ENCODE measurements at regions not wholly inside any gene's neighbourhood (a gene's known extent, or its start where the extent isn't known, plus 50 kb on each side); places are given as distances from the start of the nearest gene placed in this dataset.
A peak's percentile ranks its signal among the peaks of the same experiment; 100 is the strongest.
"Not testable (repeated sequence)": the region's sequence is repeated elsewhere in the genome, so short reads cannot be mapped to it uniquely, and the experiment has no call there.

DNA sequence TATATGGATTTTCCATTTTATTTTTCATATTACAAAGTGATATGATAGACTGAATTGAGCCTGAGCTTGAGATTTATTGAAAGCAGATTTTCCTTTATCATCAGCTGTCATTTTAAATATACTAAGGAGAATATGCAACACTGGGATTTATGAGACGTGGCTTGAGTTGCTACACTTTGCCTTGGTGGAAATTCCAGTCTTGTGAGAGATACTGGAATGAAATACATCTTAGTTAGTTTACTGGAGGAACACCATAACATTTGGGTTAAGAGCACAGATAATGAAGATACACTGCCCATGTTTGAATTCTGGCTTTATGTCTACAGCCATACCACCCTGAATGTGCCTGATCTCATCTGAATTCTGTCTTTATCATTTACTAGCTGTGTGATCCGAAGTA lies 86.5 kb upstream of the IFNGR1 start:
- no peak for DNase-seq

GRCh38 chr6:137304020-137304780 lies 85.0 kb upstream of the IFNGR1 start:
- no peak for DNase-seq

- DNase-seq: no peak
Observed at GRCh38 chr6:137303441-137303840, 84.3 kb upstream of the IFNGR1 start.

DNA sequence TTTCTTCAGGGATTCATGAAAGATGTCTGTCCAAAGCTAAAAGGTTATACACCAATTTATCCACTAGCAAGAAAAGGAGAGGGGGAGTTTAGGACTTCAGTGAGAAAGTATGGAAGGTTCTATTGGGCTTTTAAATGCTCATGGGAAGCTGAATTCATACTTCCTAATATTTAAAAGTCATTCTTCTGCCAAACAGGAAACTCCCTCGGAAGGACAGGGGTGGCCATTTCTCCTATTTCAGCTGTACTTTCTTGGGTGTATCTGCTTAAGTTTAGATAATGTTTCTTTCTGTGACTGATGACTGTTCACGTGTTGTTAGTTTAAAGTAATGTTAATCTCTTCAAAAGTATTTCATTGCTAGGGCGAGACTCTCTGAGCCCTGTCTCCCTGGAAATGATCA lies 80.5 kb upstream of the IFNGR1 start:
- no peak for DNase-seq

DNA sequence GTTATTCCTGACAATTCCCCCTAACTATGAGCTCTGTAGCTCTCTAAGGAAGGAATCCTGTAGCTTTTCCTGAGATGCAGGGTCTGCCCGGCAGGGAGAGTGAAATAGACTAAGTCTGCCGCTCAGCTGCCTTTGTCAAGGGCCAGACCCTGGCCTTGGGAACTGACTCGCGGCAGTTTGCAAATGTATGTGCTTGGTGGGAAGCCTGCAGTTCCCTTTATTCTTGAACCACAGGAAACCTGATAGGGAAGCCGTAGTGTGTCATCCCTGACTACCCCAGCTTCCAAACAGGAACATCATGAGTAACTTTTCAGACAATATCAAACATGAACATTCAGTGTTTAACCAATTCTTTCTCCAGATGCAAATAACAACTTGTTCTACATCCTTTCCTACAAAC lies 78.7 kb upstream of the IFNGR1 start:
- DNase-seq: no peak

DNA sequence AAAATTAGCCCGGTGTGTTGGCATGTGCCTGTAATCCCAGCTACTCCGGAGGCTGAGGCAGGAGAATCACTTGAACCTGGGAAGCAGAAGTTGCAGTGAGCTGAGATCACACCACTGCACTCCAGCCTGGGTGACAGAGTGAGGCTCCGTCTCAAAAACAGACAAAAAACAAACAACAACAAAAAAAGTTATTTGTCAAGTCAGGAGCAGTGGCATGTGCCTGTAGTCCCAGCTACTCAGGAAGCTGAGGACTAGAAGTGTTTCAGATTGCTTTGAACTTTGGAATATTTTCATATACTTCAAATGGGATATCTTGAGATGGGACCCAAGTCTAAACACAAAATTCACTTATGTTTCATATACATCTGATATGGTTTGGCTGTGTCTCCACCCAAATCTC lies 73.1 kb upstream of the IFNGR1 start:
- not testable (repeated sequence) for DNase-seq

DNA sequence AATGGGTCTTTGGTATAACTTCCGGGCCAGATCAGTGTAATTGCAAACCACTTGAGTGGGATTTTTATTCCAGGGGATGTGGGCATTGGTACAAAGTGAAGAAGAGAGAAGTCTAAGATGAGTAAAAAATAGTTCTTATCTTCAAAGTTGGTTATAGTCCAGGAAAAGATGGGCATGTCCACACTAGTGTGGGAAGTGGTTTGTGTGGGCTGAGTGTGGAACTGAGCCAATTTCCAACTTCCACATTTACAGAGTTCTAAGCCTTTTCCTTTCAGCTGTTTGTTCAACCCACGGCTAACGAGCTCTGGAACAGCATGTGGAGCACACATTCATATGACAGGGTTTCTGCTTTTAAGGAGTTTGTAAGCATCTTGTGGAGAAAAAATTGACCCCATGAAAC lies 72.3 kb upstream of the IFNGR1 start:
- no peak for DNase-seq

GRCh38 chr6:137290601-137291261 lies 71.5 kb upstream of the IFNGR1 start:
- DNase-seq: no peak

- DNase-seq: no peak
Observed at GRCh38 chr6:137286916-137287315, 67.7 kb upstream of the IFNGR1 start.

- no peak for DNase-seq
Observed at GRCh38 chr6:137286368-137286767, 67.2 kb upstream of the IFNGR1 start.

DNA sequence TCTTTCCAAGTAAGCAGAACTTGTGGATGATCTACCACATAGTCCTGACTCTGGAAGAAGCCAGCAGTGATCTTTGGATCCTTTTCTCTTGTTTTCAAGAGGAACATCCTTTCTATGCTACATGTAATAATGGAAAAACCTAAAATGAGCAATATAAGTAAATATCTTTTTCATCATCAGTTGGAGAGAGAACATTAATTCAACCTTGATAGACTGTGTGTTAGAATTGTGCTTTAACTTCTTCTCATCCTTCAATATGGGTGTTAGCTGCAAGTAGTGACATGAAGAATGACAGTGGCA lies 65.6 kb upstream of the IFNGR1 start:
- DNase-seq: no peak

DNA sequence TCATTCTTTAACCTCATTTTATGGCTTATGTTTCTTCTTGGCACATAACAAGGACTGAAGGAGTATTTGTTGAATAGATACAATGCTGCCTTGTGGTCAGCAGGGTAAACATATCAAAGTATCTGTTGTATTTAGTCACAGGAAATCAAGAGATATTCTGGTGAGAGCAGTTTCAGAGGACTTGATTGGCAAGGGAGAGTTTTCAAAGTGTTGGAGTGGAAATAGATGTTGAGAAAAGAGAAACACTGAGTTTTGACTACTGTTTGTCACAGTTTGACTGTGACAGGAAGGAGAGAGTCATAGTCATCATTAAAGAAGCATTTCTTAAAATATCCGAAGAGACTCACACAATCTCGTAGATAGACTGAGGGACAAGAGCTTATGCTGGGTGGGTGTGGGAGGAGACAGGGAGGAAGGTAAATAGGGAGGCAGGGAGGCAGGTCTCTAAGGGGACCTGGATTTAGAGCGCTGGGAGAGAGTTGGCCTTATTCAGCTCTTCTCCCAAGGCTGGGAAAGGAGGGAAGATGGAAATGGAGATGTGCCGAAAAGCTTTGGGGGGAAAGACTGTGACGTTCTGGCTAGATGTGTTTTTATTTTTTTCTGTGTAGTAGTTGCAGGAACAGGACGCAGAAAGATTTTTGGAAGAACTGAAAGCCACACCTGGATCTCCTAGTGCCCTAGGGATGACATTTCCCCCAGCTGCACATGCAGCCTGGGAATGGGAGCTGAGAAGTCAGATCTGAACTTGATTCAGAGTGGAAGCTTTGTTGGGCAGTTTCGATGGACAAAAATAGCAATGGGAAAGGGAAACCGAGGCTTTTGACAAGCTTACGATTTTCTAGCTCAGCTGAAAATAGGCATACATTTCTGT lies 65.0 kb upstream of the IFNGR1 start:
- no peak for DNase-seq

DNA sequence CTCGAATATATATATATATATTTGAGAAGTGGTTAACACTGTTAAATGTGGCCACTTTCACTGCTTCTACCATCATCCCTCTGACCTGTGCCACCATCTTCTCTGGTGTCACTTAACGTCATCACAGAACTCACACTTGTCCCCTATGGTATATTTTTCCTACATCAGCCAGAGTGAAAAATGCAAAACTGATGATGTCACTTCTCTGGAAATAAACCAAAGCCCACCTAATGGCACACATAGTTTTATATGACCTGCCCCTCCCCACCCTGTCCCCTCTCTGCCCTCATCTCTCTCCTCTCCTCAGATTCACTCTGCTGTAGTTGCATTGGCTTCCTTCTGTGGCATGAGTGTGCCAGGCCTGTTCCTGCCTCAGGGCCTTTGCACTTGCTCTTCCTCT lies 63.9 kb upstream of the IFNGR1 start:
- DNase-seq: no peak

- DNase-seq: no peak
Observed at GRCh38 chr6:137282254-137282653, 63.1 kb upstream of the IFNGR1 start.

- not testable (repeated sequence) for DNase-seq
Observed at GRCh38 chr6:137279279-137279678, 60.1 kb upstream of the IFNGR1 start.

- no peak for DNase-seq
Observed at GRCh38 chr6:137277971-137278637, 58.9 kb upstream of the IFNGR1 start.

DNA sequence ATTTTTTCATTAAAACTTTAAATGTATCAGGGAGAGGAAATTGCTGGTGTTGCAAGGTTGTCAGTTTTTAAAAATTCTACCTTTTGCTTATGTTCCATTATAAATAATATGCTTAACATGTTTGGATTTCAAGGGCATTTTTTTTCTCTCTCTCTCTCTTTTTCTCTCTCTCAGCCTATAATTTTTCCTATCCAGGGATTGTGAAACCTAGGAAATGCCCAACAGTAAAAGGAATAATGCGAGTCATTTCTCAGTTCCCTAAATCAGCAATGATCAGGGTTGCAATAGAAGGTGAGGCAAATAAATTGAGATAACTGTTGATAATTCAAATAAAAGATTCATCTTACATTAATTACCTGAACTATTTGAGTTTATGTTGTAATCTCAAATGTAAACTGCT lies 53.2 kb upstream of the IFNGR1 start:
- DNase-seq: no peak

DNA sequence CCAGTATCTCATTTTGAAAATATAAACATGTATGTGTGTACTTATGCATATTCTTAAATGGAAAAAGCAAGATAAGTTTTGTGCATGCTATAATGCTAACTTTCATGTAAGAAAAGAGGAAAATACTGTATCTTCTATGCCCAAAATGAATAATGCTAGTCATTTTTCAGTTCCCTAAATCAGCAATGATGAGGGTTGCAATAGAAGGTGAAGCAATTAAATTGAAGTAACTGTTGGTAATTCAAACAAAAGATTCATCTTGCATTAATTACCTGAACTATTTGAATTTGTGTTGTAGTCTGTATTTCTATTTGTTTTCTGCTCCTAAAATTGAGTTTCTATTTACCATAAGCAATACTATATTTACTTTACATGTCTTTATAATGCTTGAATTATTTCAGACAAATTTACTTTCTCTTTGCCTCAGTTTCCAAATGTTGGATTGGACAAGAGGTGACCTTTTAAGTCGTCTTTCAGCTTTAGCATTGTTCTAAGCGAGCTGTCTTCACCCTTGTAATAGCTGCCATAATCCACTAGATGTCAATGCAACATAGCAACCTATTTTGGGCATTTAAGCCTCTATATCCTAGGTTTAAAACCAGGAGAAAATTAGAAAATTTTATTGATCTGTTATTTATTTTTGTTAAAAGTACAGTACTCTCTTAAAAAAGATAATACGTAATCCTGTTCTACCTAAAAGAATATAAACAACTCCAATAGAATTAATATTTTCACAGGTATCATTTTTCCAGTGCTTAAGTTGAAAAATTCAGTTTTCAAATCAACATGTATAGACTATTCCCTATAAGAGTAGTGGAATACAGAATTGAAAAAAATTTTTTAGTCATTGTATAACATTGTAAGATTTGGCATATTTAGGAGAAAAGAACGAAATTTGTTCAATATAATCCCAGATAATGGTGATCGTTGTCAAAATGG lies 52.3 kb upstream of the IFNGR1 start:
- peak; percentile 48 for DNase-seq

- no peak for DNase-seq
Observed at GRCh38 chr6:137269803-137270202, 50.6 kb upstream of the IFNGR1 start.

GRCh38 chr6:137269347-137269746 lies 50.2 kb upstream of the IFNGR1 start:
- no peak for DNase-seq
